ENCODE measurements at regions not wholly inside any gene's neighbourhood (a gene's known extent, or its start where the extent isn't known, plus 50 kb on each side); places are given as distances from the start of the nearest gene placed in this dataset.

GRCh38 chr5:159422910-159423309 is 92.6 kb upstream of the IL12B start:
- no peak for DNase-seq

GRCh38 chr5:159424123-159424522 is 93.8 kb upstream of the IL12B start:
- DNase-seq: no peak

GRCh38 chr5:159426694-159427093 is 96.4 kb upstream of the IL12B start:
- DNase-seq: no peak

DNA sequence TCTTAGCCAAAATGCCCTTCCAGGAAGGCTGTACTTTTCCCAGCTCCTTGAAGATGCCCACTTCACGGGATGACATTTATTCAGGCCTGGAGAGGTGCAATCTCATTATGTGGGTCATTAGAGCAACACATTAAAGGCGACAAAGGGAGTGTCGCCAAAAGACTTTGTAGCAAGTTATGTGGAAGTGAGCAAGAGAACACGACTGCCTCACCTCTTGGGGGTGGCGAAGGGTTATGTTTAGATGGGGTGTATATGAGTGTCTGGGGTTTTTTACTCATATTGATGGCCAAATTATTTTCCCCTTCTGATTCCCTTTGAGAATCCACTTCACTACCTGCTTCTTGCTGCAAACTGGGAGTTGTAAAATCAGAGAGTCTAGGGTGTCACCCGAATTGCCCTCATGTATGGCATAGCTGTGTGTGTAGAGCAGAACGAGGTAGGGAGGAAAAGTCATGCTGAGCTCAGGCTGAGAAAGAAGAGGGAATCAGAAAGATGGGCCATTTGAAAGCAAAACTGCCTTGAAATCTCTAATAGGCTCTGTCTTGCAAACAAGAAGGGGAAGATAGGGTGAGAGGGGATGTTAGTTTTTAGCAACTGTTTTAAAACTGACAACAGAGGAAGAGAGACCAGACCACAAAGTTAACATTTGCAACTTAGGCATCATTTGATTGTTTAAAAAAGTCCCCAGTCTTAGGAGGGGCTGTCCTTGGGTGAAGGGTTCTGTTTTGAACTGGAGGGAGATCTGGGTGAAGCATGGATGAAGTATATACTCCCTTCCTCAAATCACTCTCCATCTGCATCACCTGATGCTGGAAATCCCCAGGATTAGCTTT is 97.1 kb upstream of the IL12B start:
- DNase-seq: no peak

DNA sequence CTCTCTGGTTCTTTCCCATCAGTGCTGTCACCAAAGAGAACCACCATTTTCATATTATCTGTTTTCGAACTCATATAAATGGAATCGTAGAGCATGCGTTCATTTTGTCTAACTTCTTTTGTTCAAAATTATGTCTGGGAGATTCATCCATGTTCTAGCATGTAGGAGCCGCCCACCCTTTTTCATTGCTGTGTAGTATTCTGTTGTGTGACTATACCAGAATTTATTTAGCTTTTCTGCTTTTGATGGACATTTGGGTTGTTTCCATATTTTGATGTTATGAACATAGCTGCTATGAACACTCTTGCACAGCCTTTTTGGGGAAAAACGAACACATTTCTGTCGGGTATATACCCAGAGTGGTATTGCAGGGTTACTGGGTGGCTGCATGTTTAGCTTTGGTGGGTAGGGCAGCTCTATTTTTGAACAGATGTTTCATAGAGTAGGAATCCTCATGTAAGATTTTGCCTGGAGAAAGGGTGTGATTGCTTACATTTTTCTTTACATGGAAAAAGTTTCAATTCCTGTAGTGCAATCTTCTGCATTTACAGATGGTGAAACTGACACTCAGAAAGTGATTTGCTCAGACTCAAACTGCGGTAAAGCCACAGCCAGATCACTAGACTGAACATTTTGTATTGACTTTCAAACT is 100.2 kb upstream of the IL12B start:
- no peak for DNase-seq

DNA sequence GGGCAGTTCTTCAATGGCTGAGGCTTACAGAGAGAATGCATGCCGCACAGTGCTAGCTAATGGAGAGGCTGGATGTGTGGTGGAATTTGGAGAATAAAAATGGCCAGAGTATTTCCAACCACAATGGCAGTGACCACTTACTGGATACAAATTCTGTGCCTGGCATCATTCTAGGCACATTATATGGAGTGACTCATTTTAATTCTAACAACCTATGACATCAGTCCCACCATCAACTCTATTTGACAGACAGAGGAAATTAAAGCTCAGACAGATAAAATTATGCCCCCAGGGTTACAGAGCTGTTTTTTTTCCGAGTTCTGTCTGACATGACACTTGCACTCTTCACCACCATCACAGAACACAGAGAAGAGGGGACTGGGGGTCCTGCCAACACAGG is 105.6 kb upstream of the IL12B start:
- DNase-seq: no peak

DNA sequence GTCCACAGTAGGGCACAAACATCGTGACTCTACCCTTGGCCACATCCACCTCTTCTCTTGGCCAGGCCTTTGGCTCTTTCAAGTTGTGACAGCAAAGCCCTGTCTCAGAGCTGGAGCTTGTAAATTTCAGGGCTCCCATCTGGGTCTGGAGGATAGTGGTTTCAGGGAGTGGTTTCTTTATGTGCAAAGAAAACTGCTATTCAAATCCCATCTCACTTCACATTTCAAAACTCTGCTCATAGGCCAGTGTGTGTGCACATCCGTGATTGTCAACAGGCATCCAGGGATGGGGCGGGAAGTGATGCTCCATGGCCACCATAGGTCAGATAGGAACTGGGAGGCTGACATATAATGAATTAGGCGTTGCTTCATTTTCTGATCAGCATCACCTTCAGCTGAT is 107.8 kb upstream of the IL12B start:
- DNase-seq: no peak

DNA sequence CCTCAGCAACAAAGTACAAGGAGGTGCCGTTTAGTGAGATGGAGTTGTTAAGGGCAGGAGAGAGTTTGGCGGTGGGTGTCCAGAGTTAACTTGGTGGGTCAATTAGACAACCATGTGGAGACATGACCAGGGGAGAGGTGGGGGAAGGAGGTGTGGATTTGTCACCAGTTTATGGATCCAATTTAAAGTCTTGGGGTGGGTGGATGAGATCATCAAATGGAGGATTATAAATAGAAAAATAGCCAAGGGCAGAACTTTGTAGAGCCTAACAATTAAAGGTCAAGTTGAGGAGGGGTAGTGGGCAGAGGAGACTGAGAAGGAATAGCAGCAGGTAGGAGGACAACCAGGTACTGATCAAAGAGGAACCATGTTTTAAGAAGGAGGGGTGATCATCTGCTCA is 108.7 kb upstream of the IL12B start:
- DNase-seq: no peak

- DNase-seq: no peak
Observed at GRCh38 chr5:159440235-159440634, 109.9 kb upstream of the IL12B start.

DNA sequence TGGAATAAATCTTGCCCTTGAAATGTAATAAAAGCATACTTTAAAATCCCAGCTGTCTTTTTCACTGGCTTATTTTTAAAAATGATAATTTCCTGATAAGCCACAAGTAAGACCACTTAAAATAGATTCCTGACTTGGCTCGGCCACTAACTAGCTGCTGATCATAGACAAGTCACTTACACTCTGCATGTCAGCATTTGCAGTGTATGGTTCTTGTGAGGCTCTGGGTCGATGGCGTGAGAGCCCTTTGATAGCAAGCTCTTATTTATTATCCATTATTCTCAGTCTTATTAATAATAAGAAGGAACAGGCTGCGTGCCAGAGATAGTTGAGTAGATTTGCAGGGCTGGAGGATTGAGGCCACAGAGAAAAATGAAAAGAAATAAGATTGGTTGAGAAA is 110.7 kb upstream of the IL12B start:
- DNase-seq: no peak

DNA sequence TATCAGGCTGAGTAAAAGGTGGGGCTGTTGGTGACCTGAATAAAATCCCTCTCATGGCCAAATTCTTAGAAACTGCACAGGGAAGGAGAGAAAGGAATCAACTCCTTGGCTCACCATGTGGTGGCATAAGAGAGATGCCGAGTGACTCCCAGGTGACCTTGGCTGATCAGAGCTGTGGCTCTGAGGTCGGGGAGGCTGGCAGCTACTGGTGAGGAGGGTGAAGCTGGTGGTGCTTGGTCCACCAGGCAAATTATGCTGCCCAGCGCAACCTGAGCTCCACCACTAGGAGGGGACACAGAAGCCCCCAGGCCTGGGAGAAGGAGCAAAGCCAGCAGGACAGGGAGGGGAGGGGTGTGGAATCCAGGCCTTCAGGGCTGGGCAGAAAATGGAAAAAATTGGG is 111.2 kb upstream of the IL12B start:
- DNase-seq: no peak

- DNase-seq: no peak
Observed at GRCh38 chr5:159442206-159442850, 112.0 kb upstream of the IL12B start.

DNA sequence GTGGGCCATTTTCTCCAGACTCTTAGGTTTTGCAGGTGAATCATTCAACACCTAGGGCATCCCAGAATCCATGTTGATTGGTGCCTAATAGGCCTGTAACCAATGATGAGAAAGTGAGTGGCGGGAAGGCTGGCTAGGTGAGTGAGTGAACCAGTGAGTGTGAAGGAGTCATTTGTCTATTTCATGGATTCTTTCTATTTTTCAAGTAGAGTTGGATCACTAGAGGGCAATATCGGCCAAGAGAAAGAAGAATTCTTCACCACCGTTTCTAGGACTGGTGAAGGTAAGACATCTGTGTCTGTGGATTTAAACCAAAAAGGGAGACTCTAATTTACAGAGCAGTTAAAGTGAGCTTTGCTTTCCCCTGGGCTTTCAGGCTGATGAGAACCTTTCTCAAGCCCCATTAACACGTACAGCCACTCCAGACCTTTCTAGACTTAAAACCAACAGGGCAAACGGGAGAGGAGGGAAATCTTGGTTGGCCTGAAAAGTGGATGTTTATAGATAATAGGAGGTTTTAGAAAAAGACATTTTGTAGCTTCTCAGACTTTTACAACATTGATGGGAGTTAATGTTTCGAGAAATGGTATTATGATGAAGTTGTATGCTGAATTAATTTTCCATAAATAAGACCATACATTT is 114.3 kb upstream of the IL12B start:
- DNase-seq: no peak

DNA sequence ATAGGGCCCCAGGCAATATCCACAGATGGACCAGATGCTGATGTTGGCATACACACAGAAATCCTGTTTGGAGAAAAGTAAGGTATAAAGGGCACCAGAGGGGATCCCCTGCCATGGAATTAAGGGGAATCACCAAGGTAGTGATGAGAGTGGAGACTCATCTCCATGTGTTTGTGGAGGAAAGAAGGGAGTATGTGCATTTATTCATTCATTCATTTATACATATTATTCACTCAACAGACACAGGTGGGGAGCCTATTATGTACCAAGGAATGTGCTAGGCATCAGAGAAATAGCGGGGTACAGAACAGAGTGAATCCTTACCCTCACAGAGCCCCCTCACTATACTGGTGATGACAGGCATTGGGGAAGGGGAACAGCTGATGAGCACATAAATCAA is 116.8 kb upstream of the IL12B start:
- no peak for DNase-seq

DNA sequence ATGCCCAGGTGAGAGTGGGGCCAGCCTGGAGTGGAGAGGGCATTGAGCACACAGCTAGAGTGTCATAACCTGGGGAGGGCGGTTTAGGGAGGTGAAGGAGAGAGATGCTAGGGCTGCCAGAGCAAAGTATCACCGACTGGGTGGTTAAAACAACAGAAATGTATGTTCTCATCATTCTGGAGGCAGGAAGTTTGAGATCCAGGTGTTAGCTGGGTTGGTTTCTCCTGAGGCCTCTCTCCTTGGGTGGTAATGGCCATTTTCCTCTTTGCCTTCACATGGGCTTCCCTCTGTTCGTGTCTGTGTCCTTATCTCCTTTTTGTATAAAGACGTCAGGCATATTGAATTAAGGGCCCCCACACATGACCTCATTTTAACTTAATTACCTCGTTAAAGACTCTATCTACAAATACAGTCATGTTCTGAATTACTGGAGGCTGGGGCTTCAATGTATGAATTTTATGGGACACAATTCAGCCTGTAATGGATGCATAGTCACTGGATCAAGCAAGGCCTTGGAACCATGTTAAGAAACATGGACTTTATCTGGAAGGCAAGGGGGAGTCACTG is 118.6 kb upstream of the IL12B start:
- DNase-seq: no peak

GRCh38 chr5:159449925-159450324 is 119.6 kb upstream of the IL12B start:
- peak; percentile 54 for DNase-seq

GRCh38 chr5:159450417-159450816 is 120.1 kb upstream of the IL12B start:
- peak; percentile 49 for DNase-seq

GRCh38 chr5:159451197-159452052 is 121.1 kb upstream of the IL12B start:
- peak; percentile 51 for DNase-seq

GRCh38 chr5:159452480-159453167 is 122.3 kb upstream of the IL12B start:
- DNase-seq: peak; percentile 33

DNA sequence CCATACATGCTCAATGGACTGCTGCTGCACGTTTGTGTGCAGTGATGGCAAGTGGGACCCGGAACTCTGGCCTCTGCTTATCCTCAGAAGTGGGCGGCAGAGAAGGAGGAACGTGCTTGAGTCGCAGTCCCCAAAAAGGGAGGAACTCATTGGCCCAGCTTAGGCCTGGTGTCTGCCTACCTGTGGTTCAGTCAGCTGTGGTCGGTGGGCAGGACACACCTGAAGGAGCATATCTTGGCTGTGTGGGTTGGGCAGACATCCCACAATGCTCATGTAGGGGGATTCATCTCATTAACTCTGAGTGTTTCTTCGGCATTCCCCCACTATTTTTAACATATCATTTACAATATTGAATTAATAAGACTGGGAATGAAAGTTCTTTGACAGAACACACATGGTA is 122.9 kb upstream of the IL12B start:
- peak; percentile 54 for DNase-seq

DNA sequence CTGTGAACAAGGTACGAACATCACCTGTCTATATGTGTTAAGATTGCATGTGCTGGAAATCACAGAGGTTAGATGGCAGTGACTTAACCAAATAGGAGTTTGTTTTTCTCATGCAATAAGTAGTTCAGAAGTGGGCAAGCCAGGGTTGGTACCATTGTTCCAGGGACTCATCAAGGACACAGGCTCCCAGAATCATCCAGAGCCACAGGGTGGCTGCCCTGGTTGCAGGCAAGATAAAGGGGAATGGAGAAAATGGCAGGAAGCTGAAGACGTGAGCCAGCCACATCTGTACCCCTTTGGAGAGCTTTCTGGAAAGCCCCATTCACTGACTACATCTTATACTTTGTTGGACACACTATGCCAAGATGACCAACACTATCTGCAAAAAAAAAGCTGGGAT is 126.0 kb upstream of the IL12B start:
- peak; percentile 59 for DNase-seq
